ENCODE measurements at regions not wholly inside any gene's neighbourhood (a gene's known extent, or its start where the extent isn't known, plus 50 kb on each side); places are given as distances from the start of the nearest gene placed in this dataset.

DNA sequence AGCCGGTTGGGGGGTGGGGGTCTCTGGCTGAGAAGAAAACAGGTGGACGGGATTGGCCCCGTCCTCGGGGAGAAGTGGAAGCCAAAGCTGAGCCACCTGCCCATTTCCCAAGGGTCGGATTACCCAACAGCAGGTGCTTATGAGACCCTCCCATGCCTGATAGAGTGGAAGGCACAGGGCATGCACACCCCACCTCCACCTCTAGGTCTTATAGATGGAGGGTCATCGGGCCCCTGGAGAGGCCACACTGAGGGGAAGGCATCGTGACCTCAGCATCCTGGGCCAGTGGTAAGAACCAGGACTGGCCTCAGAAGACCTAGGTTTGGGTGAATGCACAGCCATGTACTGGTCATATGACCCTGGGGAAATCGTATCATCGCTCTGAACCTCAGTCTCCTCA, 85.9 kb downstream of the BUD13 start:
- no peak for ATAC-seq
- no peak for TF ChIP-seq TOX (CRISPR knock-in tag; IDR thresholded peaks at IDR 0.05; ENCODE audit: borderline replicate concordance)
- no peak for TF ChIP-seq ZNF8 (CRISPR knock-in tag; IDR thresholded peaks at IDR 0.05)
- no peak for TF ChIP-seq PPARA (CRISPR knock-in tag; IDR thresholded peaks at IDR 0.05; ENCODE audit: borderline replicate concordance)
- TF ChIP-seq, protein P1, sequence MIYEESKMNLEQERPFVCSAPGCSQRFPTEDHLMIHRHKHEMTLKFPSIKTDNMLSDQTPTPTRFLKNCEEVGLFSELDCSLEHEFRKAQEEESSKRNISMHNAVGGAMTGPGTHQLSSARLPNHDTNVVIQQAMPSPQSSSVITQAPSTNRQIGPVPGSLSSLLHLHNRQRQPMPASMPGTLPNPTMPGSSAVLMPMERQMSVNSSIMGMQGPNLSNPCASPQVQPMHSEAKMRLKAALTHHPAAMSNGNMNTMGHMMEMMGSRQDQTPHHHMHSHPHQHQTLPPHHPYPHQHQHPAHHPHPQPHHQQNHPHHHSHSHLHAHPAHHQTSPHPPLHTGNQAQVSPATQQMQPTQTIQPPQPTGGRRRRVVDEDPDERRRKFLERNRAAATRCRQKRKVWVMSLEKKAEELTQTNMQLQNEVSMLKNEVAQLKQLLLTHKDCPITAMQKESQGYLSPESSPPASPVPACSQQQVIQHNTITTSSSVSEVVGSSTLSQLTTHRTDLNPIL (CRISPR knock-in tag; IDR thresholded peaks at IDR 0.05; ENCODE audit: low read depth): no peak
- no peak for TF ChIP-seq BACH2 (CRISPR knock-in tag; IDR thresholded peaks at IDR 0.05; ENCODE audit: borderline replicate concordance)
- TF ChIP-seq SNAI2 (CRISPR knock-in tag; IDR thresholded peaks at IDR 0.05): no peak
- no peak for TF ChIP-seq POU6F1 (CRISPR knock-in tag; IDR thresholded peaks at IDR 0.05; ENCODE audit: borderline replicate concordance, low read depth)
- TF ChIP-seq, protein P2, sequence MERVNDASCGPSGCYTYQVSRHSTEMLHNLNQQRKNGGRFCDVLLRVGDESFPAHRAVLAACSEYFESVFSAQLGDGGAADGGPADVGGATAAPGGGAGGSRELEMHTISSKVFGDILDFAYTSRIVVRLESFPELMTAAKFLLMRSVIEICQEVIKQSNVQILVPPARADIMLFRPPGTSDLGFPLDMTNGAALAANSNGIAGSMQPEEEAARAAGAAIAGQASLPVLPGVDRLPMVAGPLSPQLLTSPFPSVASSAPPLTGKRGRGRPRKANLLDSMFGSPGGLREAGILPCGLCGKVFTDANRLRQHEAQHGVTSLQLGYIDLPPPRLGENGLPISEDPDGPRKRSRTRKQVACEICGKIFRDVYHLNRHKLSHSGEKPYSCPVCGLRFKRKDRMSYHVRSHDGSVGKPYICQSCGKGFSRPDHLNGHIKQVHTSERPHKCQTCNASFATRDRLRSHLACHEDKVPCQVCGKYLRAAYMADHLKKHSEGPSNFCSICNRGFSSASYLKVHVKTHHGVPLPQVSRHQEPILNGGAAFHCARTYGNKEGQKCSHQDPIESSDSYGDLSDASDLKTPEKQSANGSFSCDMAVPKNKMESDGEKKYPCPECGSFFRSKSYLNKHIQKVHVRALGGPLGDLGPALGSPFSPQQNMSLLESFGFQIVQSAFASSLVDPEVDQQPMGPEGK (CRISPR knock-in tag; IDR thresholded peaks at IDR 0.05; ENCODE audit: borderline replicate concordance): no peak
- no peak for TF ChIP-seq RARB (CRISPR knock-in tag; IDR thresholded peaks at IDR 0.05)
- no peak for TF ChIP-seq ZFP3 (CRISPR knock-in tag; IDR thresholded peaks at IDR 0.05)
- TF ChIP-seq CSDC2 (CRISPR knock-in tag; IDR thresholded peaks at IDR 0.05): no peak
- TF ChIP-seq OSR1 (CRISPR knock-in tag; IDR thresholded peaks at IDR 0.05): no peak
- TF ChIP-seq ARNTL (CRISPR knock-in tag; IDR thresholded peaks at IDR 0.05; ENCODE audit: borderline replicate concordance, low read depth): no peak

DNA sequence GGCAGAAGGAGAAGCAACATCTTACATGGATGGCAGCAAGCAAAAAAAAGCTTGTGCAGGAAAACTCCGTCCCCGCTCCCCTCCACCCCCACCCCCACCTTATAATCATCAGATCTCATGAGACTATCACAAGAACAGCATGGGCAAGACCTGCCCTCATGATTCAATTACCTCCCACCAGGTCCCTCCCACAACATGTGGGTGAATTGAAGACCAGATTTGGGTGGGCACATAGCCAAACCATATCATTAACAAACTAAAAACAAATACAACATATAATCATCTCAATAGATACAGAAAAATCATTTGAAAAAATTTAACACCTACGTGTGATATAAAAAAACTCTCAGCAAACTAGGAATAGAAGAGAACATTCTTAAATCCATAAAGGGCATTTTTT, 88.8 kb downstream of the BUD13 start:
- ATAC-seq: no peak
- TF ChIP-seq ISL1 (CRISPR knock-in tag; IDR thresholded peaks at IDR 0.05): no peak
- TF ChIP-seq PPARA (CRISPR knock-in tag; IDR thresholded peaks at IDR 0.05; ENCODE audit: borderline replicate concordance): no peak
- TF ChIP-seq CSDC2 (CRISPR knock-in tag; IDR thresholded peaks at IDR 0.05): no peak
- no peak for TF ChIP-seq TSHZ2 (CRISPR knock-in tag; IDR thresholded peaks at IDR 0.05)
- no peak for TF ChIP-seq POU6F1 (CRISPR knock-in tag; IDR thresholded peaks at IDR 0.05; ENCODE audit: borderline replicate concordance, low read depth)
- TF ChIP-seq, protein P2 (CRISPR knock-in tag; IDR thresholded peaks at IDR 0.05; ENCODE audit: borderline replicate concordance): no peak
- no peak for TF ChIP-seq ZFP3 (CRISPR knock-in tag; IDR thresholded peaks at IDR 0.05)
- no peak for TF ChIP-seq RARB (CRISPR knock-in tag; IDR thresholded peaks at IDR 0.05)
- no peak for TF ChIP-seq SNAI2 (CRISPR knock-in tag; IDR thresholded peaks at IDR 0.05)

- ATAC-seq: no peak
- TF ChIP-seq ZNF70 (CRISPR knock-in tag; IDR thresholded peaks at IDR 0.05) (no peak), SNAI2 (CRISPR knock-in tag; IDR thresholded peaks at IDR 0.05) (no peak), ESRRG (CRISPR knock-in tag; IDR thresholded peaks at IDR 0.05) (no peak), OSR1 (CRISPR knock-in tag; IDR thresholded peaks at IDR 0.05) (no peak), RARB (CRISPR knock-in tag; IDR thresholded peaks at IDR 0.05) (no peak), TOX (CRISPR knock-in tag; IDR thresholded peaks at IDR 0.05; ENCODE audit: borderline replicate concordance) (no peak), TSHZ2 (CRISPR knock-in tag; IDR thresholded peaks at IDR 0.05) (no peak)
- TF ChIP-seq, protein P3, sequence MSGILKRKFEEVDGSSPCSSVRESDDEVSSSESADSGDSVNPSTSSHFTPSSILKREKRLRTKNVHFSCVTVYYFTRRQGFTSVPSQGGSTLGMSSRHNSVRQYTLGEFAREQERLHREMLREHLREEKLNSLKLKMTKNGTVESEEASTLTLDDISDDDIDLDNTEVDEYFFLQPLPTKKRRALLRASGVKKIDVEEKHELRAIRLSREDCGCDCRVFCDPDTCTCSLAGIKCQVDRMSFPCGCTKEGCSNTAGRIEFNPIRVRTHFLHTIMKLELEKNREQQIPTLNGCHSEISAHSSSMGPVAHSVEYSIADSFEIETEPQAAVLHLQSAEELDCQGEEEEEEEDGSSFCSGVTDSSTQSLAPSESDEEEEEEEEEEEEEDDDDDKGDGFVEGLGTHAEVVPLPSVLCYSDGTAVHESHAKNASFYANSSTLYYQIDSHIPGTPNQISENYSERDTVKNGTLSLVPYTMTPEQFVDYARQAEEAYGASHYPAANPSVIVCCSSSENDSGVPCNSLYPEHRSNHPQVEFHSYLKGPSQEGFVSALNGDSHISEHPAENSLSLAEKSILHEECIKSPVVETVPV (CRISPR knock-in tag; IDR thresholded peaks at IDR 0.05): no peak
Observed at GRCh38 chr11:116680349-116681125, 92.2 kb downstream of the BUD13 start.
